Muscle of back (tissue), 3 donors: ENCODE measurements at regions not wholly inside any gene's neighbourhood (a gene's known extent, or its start where the extent isn't known, plus 50 kb on each side); places are given as distances from the start of the nearest gene placed in this dataset.
A peak's percentile ranks its signal among the peaks of the same experiment; 100 is the strongest.

ENCODE experiments used
- DNase-seq, 3 donors: peaks; one replicate each; pipeline versions ENCODE4 v3.0.0 to v3.0.0-alpha.2; 2013

GRCh38 chr15:23514484-23514883 lies 51.0 kb upstream of the MKRN3 start:
- DNase-seq: no peak

GRCh38 chr15:23506762-23507161 lies 58.7 kb upstream of the MKRN3 start:
- DNase-seq: no peak

- no peak for DNase-seq
Measured at GRCh38 chr15:23503980-23504379, 56.9 kb upstream of the GOLGA6L2 start.

DNA sequence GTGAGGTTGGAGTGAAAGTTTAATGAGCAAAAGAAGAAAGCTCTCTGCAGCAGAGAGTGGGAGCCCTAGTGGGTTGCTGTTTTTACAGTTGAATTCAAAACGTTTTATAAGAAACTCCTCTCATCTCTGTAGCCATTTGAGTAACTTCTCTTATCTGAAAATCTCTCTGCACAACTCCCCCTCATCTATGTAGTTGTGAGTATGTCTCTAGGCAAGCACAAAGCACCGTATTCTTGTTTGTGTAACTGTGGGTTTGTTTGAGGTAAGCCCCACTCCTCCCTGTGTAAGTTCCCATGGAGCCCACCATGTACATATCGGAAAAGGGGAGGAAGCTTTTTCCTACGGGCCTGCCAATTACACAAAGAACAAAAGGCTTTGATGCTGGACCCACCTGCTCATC lies 56.5 kb upstream of the GOLGA6L2 start:
- no peak for DNase-seq

DNA sequence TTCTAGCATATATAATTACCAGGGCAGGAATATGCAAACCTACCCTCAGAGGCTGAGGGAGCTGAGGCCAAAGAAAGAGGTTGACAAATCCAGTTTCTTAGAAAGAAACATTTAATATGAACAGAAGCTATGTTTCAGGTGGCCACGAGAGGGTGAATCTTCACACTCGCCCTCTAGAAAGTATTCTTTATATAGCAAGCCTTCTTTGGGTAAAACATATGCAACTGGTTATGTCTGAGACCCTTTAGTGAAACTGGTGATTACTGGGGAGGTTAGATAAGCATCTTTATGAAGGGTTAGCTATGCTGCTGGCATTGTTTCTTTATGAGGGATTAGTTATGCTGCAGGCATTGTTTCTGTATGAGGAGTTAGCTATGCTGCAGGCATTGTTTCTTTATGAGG lies 50.7 kb upstream of the GOLGA6L2 start:
- DNase-seq: peak in 1 of 3 donors; percentile 1
